ENCODE measurements at regions not wholly inside any gene's neighbourhood (a gene's known extent, or its start where the extent isn't known, plus 50 kb on each side); places are given as distances from the start of the nearest gene placed in this dataset.

DNA sequence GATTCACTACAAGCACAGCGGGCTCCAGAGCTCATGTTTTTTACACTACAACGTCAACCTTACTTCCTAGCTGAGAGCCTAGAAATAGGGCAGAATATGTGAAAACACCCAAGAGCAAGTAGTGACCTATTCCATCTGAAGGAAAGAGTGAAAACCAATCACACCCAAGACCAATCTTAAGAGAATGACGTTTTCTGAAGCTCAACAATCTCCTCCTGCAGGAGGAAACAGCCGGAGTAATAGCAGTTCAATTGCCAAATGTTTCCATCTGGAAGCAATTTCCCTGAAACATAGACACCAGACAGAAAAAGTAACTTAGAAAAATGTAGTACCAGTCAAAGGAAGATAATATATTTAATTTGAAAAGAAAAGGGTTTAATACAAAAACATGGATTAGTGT lies 142.4 kb downstream of the ANXA5 start:
- peak overlapping the region in 1 of 2 donors; percentile 21 for H3K27ac ChIP-seq
- TF ChIP-seq POLR2A (IDR thresholded peaks at IDR 0.05): no peak
- TF ChIP-seq, protein P1, sequence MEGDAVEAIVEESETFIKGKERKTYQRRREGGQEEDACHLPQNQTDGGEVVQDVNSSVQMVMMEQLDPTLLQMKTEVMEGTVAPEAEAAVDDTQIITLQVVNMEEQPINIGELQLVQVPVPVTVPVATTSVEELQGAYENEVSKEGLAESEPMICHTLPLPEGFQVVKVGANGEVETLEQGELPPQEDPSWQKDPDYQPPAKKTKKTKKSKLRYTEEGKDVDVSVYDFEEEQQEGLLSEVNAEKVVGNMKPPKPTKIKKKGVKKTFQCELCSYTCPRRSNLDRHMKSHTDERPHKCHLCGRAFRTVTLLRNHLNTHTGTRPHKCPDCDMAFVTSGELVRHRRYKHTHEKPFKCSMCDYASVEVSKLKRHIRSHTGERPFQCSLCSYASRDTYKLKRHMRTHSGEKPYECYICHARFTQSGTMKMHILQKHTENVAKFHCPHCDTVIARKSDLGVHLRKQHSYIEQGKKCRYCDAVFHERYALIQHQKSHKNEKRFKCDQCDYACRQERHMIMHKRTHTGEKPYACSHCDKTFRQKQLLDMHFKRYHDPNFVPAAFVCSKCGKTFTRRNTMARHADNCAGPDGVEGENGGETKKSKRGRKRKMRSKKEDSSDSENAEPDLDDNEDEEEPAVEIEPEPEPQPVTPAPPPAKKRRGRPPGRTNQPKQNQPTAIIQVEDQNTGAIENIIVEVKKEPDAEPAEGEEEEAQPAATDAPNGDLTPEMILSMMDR (IDR thresholded peaks at IDR 0.05): no peak
- intact Hi-C loops (cut with DNase I; ENCODE audit: low total_unique reads): no loop called here
- WGBS, 2 donors: 57 to 63% methylated on average over 4 of the region's 4 CpGs
- H3K27me3 ChIP-seq: no peaks in the 10 kb centered on the region
- H3K4me3 ChIP-seq: no peak overlapping the region
- H3K9me3 ChIP-seq: no peaks in the 10 kb centered on the region
- DNase-seq: no peak
- H3K36me3 ChIP-seq (ENCODE audit: low read depth, missing control alignments): no peaks in the 10 kb centered on the region
- H3K4me1 ChIP-seq: no peaks in the 10 kb centered on the region

DNA sequence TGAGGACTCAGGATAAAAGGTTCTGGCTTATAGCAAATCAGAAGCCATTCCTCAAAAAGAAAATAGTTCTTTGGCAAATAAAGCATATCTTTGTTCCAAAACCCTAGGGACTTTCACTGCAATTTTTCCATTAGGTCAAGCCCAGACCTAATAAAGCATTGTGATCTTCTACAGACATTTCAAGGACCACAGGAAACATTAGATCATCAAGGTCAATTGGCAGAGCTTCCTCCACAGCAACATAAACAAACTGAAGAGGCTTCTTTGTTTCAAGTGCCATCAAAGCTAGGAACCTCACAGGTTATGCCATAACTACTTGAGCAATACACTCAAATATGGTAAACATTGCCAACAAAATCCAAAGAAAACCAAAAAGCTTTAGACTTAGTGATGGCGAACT lies 144.9 kb downstream of the ANXA5 start:
- no peaks in the 10 kb centered on the region for H3K4me1 ChIP-seq
- TF ChIP-seq, protein P1 (IDR thresholded peaks at IDR 0.05): no peak
- TF ChIP-seq POLR2A (IDR thresholded peaks at IDR 0.05): no peak
- no peak for DNase-seq
- no peak overlapping the region for H3K4me3 ChIP-seq
- no peaks in the 10 kb centered on the region for H3K9me3 ChIP-seq
- intact Hi-C loops (cut with DNase I; ENCODE audit: low total_unique reads): no loop called here
- H3K27ac ChIP-seq: no peak overlapping the region
- 81 to 85% methylated on average over 1 of the region's 1 CpG for WGBS, 2 donors
- no peaks in the 10 kb centered on the region for H3K36me3 ChIP-seq (ENCODE audit: low read depth, missing control alignments)
- no peaks in the 10 kb centered on the region for H3K27me3 ChIP-seq

DNA sequence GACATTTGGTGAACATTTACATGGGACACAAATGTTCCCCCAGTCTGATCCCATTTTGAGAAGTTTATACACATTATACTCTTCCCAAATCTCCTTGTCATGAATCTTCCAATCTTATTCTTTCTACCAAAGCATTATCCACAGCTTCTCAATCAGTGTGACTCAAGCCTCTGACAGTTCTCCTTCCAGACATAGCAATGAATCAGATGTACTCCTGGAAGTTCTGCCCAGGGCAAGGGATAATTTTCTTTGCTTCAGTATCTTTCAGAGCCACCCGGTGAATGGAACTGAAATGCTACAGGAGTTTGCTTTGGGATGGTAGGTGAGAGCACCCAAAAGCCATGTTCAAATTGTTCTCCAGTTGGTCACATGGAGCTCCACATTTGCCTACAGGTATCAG lies 145.5 kb downstream of the ANXA5 start:
- TF ChIP-seq POLR2A (IDR thresholded peaks at IDR 0.05): no peak
- TF ChIP-seq, protein P1 (IDR thresholded peaks at IDR 0.05): no peak
- DNase-seq: no peak
- H3K27me3 ChIP-seq: no peaks in the 10 kb centered on the region
- no peaks in the 10 kb centered on the region for H3K4me1 ChIP-seq
- H3K27ac ChIP-seq: no peak overlapping the region
- H3K9me3 ChIP-seq: no peaks in the 10 kb centered on the region
- intact Hi-C loops (cut with DNase I; ENCODE audit: low total_unique reads): no loop called here
- WGBS, 2 donors: 94 to 96% methylated on average over 1 of the region's 1 CpG
- H3K36me3 ChIP-seq (ENCODE audit: low read depth, missing control alignments): no peaks in the 10 kb centered on the region
- H3K4me3 ChIP-seq: no peak overlapping the region

DNA sequence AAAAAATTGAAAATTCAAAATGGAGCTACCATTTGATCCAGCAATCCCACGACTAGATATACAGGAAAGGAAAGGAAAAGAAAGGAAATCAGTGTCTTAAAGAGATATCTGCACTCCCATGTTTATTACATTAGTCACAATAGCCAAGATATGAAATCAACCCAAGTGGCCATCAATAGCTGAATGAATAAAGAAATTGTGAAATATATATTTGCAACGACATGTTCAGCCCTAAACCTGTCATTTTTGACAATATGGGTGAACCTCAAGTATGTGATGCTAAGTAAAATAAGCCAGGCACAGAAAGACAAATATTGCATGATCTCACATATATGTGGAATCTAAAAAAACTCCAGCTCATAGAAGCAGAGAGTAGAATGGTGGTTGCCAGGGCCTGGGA lies 155.1 kb downstream of the ANXA5 start:
- Histone ChIP-seq H3K4me1 (no peaks in the 10 kb centered on the region), H3K9me3 (no peaks in the 10 kb centered on the region), H3K4me3 (no peak overlapping the region), H3K27me3 (no peaks in the 10 kb centered on the region), H3K27ac (no peak overlapping the region), H3K36me3 (ENCODE audit: low read depth, missing control alignments) (no peaks in the 10 kb centered on the region)
- no peak for DNase-seq
- intact Hi-C loops (cut with DNase I; ENCODE audit: low total_unique reads): no loop called here
- TF ChIP-seq POLR2A (IDR thresholded peaks at IDR 0.05): no peak
- TF ChIP-seq, protein P1 (IDR thresholded peaks at IDR 0.05): no peak
- 41 to 80% methylated on average over 2 of the region's 2 CpGs for WGBS, 2 donors

DNA sequence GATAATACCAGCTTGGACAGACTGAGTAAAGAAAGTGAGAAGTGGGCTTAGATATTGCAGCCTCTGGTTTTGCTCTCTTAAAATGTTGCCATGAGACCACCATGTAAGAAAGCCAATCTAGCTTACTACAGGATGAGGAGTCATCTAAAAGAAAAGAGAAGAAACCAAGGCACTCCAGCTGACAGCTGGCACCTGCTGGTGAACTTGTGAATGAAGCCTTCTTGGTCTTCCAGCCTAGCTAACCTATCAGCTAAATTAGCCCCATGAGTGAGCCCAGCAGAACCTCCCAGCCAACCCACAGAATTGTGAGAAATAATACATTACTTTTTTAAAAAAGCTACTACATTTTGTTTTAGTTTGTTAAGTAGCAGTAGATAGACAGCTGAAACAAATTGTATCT lies 154.5 kb upstream of the QRFPR start:
- no peak overlapping the region for H3K27ac ChIP-seq
- intact Hi-C loops (cut with DNase I; ENCODE audit: low total_unique reads): no loop called here
- H3K4me3 ChIP-seq: no peak overlapping the region
- DNase-seq: no peak
- H3K4me1 ChIP-seq: no peaks in the 10 kb centered on the region
- H3K9me3 ChIP-seq: no peaks in the 10 kb centered on the region
- TF ChIP-seq, protein P1 (IDR thresholded peaks at IDR 0.05): no peak
- TF ChIP-seq POLR2A (IDR thresholded peaks at IDR 0.05): no peak
- H3K27me3 ChIP-seq: no peaks in the 10 kb centered on the region
- no peaks in the 10 kb centered on the region for H3K36me3 ChIP-seq (ENCODE audit: low read depth, missing control alignments)

Data from testis (tissue), 2 donors.